Activated naive CD8-positive, alpha-beta T cell treated with anti-CD3 and anti-CD28 coated beads, Interleukin-2, amount 50 U/mL, for 16 hours (primary cell): ENCODE measurements at regions not wholly inside any gene's neighbourhood (a gene's known extent, or its start where the extent isn't known, plus 50 kb on each side); places are given as distances from the start of the nearest gene placed in this dataset.

Experiments
- DNase-seq: peaks from one replicate; pipeline ENCODE4 v3.0.0-alpha.2; 2020; ENCODE audit warnings: low read depth, low spot score

DNA sequence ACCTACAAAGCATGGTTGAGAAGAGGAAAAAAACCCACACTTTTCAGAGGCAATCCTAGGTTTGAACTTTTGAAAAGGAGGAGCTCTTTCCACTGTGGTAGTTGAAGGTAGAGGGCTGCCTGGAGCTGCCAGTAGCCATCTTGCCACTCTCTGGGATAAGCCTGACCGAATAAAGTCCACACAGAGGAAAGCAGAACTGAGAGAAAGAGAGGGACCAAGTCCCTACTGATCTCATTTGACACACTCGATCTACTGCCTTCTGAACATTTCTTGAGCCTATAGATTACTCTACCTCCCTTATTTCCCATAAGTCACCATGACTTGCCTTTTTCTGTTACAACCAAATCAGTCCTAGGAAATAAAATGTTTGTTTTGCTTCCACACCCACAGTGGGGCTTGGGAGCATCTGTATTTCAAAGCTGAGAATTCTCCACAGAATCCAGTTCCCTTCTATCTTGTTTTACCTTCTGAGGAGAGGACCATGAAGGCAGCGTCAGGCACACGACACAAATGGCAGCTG is 147.0 kb upstream of the PTPRK start:
- no peak for DNase-seq

DNA sequence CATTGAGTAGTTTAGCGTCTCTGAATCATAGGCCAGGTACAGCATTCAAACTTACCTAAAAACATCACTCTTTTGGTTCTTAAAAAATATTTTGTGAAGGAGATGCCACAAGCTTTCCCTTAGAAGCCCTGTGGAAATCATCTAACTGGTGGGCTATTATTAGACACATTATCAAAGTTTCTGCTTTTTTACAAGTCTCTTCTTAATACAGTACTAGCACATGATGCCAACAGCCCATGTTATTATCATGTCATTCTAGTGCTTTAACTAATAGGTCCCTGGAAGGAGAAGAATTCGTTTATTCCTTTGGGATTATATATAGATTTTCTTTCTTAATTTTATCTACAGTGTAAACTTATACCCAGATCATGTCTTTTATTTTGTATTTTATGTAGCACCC is 146.0 kb upstream of the PTPRK start:
- no peak for DNase-seq

DNA sequence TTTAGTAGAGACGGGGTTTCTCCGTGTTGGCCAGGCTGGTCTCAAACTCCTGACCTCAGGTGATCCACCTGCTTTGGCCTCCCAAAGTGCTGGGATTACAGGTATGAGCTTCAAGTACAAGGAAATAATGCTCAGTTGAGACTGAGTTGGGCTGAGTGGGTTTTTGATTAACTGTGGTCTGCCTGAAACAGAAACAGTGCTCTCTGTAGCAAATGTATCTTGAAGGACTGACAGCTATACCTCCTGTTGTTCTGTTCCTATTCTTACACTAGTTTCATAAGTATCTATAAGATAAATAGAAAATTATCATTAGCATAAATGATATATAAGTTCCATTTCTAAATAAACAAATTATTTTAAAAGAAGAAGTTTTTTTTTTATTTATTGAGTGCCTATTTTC is 142.8 kb upstream of the PTPRK start:
- no peak for DNase-seq

DNA sequence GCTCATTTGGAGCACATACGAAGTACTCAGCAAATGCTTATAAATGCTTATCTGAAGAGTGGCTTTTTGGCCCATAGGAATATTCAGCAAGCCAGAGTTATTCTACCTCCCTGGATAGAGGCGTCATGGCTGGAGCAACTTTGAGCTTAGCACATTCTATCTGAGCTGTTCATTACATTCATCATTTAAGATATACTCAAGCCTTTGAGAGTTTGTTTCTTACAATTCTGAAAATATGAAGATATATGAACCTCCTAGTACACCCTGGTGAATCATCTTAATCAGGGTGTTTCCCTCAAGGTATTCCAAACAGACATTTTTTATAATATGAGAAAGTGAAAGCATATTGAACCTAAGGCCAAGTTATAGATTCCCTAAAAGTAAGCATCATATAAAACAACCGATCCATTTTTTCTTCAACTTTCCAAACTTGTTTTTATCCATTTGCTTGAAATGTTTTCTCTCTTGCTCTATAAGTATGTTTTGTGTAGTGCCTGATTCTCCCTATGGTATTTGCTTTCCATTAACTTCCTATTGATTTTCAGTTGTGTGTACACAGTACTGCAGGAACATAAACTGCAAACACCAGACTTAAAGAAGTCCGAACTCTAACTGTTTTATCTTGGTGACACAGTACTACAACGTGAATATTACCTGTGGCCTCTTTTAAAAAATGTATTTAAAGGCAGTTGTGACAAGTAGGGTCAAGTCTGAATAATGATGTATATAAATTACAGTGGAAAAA is 139.7 kb upstream of the PTPRK start:
- no peak for DNase-seq

DNA sequence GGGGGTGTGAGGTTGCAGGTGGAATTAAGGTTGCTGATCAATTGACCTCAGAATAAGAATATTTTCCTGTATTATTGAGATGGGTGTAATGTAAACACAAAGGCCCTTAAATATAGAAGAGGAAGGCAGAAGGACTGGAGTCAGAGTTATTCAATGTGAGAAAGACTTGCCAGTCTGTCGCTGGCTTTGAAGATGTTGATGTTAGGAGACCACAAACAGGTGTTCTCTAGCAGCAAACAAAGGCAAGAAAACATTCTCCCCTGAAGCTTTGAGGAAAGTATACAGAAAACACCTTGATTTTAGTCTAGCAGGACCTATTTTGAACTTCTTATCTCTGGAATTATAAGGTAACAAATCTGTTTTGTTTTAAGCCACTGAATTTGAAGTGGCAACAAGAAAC is 138.9 kb upstream of the PTPRK start:
- DNase-seq, result no peak

DNA sequence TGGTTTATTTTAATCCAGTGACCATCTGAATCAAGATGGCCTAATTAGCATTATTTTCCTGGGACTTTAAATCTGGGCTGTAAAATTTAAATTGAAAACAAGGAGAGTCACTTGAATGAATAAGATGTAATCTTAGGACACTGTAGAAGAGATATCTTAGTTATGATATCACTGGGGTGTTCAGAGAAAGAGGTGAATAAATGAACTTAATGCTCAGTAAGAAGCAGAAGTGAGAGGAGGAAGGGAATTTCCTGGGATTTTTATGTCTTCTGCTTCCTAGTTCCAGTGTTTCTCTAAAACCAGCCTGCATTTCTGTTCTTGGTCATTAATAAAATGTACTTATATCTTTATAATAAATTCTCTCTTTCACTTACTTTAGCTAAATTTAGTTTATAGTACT is 136.8 kb upstream of the PTPRK start:
- DNase-seq, result no peak

DNA sequence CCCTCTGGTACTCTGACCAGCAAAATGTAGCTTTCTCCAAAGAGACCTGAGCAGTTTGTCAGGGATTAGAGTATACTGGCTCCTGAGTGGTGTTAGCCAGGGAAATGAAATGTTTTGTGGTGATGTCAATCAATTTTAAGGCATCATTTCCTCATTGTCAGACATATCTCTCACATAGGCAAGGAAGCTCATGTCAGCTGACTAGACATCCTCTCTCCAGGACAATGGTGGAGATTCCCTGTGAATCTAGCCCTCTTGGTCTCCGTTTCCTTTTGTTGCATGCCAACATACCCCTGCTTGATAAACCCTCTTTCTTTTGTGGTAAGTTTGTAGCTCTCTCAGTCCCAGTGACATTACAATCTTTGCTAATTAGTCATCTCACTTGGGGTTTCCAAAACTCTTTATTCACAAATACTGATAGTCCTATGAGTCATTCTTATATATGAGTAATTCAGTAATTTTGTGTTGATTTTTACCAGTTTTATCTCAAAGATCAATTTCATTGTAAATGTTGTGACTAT is 135.6 kb upstream of the PTPRK start:
- peak; percentile 3 for DNase-seq

DNA sequence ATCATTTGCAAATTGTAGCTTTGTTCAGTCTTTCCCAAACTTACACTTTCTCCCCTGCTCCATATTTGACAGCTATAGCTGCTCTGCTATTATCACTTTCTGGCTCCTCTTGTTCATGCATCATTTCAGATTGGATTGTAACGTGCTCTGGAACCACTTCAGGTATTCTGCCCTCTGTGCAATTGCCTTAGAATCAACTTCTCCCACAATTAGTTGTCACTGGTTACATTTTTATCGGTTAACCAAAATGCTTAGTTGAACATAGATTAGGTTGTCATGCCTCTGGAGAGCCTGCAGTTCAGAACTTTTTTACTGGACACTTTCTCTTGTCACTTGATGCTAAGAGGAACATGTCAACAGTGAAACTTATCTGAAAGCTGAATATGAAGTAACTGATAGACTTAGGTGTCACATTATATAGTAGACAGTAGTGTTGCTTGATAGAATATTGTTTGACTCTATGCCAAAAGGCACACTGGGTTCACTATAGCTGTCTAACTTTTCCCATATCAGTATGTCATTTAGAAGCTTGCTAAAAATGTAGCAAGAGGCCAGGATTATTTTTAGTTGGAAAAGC is 127.7 kb upstream of the PTPRK start:
- DNase-seq, result no peak

DNA sequence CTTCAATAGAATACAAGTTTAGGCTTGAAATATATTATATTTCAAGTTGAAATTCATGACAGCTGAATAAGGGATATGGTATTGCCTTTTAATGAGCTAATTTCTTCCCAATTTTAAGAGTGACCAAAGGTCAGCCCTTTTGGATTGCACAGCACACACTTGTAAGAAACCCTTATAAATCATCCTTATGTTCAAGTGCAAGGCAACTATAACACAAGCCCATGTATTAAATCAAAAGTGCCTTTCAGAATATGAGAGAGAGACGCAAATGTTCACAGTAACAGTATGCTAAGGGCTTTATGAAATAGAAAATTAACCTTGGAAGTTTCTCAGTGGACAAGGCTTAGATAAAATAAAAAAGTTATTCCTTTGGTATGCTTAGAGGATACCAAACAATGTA is 121.7 kb upstream of the PTPRK start:
- no peak for DNase-seq

DNA sequence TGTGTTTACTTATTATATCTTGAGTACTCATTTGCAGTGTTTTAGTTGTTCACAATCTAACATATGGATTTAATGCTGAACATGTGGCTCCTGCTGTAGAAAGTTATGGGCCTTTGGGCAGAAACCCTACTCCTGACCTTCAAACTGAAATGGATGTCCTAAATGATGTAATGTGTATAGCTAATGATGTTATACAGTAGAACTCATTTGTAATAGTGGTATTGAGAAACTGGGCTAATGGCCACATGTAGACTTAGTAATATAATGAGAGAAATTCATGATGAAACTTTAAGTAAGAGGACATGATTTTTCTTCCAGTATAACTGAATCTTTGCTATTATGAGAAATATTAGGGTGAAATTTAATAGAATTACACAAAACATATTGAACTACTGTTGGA is 121.3 kb upstream of the PTPRK start:
- no peak for DNase-seq

DNA sequence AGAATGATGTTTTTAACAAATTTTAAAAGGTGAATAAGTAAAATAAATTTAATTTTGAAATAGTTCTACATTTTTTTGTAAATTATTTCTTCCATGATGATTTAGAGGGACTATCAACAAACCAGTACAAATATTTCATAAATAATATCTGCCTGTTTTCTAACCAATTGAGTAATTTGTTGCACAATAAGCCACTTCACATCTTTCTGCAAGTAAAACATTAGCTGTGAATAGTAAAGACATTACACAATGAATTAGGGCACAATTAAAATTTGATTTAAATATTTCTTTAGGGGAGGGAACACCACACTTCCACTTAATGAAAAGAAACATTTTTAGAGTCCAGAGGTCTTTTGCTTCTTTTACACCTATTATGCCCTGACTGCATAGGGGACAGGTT is 118.4 kb upstream of the PTPRK start:
- DNase-seq, result no peak

DNA sequence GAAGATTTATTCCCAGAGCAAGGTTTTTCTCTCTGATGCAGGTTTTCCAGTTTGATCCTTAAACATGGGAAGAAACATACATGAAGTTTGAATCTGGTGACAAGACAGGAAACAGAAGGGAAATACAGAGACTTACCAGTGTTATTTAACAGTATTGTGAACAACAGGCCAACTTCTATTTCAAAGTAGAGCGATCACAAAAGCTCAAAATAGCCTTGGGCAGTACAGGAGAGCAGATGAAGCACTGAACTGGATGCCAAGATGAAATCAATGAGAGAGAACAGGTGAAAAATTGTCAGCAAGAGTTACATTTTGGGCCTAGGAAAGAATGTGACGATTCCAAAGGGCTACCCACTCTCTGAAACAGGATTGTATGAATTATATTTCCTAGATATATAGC is 114.8 kb upstream of the PTPRK start:
- DNase-seq, result no peak

DNA sequence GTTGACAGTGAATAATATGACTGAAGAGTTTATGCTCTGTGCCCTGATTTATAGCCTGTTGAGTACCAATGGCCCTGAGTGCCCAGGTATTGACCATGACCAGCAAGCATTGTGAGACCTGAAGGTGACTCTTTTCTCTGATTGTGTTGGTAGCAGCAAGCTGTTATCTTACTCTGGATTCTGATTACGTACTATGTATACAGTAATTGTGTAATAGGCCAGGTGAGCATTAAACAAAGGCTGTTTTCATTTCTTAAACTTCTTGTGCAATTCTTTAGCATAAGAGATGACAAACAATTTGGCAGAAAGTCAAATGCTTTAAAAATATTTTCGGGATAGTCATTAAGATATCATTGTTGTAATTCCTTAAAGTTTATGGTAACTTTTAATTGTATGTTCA is 111.7 kb upstream of the PTPRK start:
- DNase-seq, result no peak

DNA sequence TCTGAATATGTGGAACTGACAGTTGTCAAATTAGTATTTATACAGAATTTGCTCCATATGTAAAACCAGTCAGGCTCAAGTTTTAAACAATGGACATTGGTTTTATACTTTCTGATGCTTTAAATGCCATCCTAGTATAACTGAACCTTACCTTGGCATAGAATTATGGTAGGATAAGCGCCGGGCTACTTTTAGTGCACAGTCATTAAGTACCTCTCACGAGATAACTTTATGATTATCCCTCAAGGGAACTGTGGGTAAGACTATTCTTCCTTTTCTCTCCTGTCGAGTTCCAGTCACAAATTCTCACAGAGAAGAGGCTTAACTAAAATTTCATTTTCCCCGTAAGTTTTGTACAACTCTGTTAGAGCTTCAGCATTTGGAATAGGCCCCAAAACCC is 110.6 kb upstream of the PTPRK start:
- DNase-seq, result no peak

DNA sequence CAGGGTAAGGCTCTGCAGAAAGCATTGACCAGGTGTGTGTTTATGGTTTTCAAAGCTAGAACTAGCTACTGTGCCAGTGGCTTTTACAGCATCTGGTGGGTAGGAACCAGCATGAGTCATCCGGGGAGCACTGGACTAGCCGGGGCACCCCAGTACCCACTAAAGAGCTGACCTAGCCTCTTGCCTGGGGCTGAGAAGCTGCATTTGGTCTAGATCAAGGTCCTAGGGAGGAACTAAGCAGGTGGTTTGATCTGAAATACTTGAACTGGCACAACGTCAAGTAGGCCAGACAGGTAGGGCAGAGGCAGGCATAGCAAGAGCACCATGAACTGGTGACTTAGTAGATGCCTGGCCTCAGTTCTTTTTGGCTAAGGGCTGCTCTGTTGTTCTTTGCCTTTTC is 109.8 kb upstream of the PTPRK start:
- DNase-seq, result no peak

DNA sequence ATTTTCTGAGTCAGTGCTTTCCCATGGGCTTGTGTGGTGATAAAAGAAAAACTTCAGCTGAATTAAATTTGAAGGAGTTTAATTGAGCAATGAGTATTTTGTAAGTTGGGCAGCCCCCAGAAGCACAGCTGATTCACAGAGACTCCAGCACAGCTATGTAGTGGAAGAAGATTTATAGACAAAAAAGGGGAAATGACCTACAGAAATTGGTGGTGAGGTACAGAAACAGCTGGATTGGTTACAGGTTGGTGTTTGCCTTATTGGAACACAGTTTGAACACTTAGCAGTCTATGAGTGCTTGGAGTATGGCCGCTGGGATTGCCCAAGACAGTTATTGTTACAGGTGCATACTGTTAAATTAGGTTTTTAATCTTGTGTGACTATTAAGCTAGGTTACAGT is 96.9 kb upstream of the PTPRK start:
- DNase-seq, result no peak

DNA sequence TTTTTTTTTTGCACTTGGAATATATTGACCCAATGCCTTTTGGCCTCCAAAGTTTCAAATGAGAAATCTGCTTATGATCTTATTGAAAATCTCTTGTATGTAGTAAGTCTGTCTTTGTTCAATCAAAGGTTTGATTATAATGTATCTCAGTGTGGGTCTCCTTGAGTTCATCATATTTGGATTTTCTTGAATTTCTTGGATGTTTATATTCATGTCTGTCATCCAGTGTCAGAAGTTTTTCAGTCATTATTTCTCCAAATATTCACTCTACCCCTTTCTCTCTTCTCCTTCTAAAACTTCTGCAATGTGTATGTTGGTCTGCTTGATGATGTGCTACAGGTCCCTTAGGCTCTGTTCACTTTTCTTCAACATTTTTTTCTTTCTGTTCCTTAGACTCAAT is 95.9 kb upstream of the PTPRK start:
- DNase-seq, result no peak

DNA sequence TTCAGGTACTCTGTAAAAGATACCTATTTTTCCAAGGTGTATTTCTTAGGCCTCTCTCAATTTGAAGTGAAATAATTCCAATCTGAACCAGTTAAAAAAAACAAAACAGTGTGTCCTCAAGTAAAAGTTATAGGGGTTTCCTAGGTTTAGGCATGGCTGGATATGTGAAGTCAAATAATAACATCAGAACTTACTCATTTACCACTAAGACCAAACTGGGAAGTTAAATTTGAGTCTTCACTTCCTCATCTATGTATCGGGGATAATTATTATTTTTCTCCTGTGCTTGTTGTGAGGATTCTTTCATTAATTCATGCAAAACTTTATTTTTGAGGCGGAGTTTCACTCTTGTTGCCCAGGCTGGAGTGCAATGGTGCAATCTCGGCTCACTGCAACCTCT is 86.2 kb upstream of the PTPRK start:
- no peak for DNase-seq

DNA sequence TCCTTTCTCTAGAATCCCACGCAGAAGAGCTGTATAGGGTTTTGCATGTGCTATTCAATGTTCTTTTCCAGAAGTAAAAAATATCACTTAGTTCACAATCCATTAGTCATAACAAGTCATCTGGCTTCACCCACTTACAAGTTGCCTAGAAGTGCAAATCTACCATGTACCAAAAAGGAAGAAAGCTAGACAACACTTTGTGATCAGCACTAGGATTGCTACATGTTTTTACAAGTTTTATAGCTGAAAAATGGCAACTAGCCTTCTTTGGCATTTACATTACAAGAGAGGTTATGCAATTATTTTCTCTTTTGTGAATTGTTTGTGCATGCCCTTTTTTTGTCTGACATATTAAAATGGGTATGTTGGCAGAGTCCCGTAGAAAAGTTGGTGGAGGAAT is 85.6 kb upstream of the PTPRK start:
- DNase-seq, result no peak

DNA sequence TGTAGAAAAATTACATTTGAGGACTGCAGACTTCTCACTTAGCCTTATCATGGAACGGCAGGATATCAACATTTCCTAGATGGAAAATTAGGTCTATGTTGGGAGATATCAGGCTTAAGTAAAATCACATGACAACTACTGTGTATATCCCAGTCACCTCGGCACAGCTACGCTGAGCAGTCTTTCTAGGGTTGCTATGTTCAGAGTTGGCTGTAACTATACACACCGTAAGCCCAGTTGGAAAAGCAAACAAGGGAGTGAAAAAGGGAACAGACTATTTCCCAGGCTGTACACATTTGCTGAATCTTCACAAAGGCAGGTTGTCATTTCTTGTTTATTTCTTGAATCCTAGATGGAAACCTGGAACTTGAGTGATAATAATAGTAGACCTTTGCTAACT is 80.7 kb upstream of the PTPRK start:
- no peak for DNase-seq

DNA sequence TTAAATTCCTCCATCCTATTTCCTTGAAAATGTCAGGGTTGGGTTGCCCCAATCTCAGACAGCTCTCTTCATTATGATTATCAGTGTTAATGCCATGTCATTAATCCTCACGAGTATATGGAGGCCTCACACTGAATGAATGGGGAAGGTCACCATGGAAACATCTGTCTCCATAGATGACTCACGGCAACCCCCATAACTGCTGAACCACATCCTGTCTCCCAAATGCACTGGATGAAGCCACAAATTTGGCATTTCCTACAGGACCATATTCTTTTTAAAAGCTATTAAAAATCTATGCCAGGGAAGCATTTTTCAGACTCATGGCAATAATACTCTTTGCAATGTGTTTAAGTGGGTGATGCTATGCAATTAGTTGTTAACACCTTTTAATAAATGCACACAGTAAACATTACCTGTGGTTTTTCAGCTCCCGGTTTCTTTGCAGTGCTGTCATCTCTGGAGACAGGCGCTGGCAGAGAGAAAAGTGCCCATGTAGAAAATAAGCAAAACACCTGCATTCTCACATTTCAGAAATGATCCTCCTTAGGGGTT is 80.1 kb upstream of the PTPRK start:
- DNase-seq, result no peak

DNA sequence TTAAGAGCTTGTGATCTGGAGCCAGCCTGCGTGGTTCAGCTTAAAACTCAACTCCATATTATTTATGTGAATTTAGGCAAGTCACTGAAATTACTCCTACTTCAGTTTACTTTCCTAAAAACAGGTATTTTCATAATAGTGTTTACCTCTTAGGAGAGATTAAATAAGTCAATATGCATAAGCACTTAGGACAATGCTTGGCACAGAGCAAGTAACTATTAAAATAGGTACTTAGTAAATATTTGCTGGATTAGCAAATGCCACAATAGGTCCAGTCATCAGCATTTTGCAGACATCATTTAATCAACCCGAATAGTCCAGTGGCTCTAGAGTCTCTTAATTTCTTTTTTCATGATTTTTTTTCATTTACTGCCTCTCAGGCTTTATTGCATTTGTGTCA is 78.6 kb upstream of the PTPRK start:
- no peak for DNase-seq

DNA sequence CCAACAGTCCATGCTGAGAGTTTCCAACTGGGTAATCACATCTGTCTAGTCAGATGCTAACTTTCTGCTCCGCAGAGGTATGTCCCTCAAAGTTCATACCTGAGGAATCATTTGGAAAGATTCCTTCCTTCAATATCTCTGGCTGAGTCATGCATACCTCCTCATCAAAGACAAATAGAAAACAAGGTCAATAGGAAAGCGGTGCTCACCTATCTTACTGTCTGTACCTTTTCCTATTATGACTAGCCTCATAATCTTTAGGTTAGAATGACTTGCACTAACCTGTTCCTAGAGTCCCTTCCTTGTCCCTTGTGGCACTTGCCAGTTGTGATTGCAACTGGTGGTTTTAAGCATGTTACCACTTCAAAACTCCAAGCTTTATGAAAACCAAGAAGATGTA is 78.2 kb upstream of the PTPRK start:
- DNase-seq, result no peak
